H54 (cell line): ENCODE measurements at regions not wholly inside any gene's neighbourhood (a gene's known extent, or its start where the extent isn't known, plus 50 kb on each side); places are given as distances from the start of the nearest gene placed in this dataset.
"Not testable (repeated sequence)": the region's sequence is repeated elsewhere in the genome, so short reads cannot be mapped to it uniquely, and the experiment has no call there.

Source experiments
- DNase-seq: peaks from one replicate; pipeline ENCODE4 v3.0.0; 2011; ENCODE audit warnings: low spot score, mixed read lengths; ENCODE audit not compliant: insufficient read length
- FAIRE-seq: peaks from 3 replicates; lab custom pipeline; 2011; peaks lifted over from hg19 to GRCh38; lab: Jason Lieb, UNC
- POLR2A ChIP-seq: IDR thresholded peaks from 2 replicates; pipeline ENCODE4 v1.6.1; 2011; ENCODE audit warnings: low read depth, mild to moderate bottlenecking, low read length

DNA sequence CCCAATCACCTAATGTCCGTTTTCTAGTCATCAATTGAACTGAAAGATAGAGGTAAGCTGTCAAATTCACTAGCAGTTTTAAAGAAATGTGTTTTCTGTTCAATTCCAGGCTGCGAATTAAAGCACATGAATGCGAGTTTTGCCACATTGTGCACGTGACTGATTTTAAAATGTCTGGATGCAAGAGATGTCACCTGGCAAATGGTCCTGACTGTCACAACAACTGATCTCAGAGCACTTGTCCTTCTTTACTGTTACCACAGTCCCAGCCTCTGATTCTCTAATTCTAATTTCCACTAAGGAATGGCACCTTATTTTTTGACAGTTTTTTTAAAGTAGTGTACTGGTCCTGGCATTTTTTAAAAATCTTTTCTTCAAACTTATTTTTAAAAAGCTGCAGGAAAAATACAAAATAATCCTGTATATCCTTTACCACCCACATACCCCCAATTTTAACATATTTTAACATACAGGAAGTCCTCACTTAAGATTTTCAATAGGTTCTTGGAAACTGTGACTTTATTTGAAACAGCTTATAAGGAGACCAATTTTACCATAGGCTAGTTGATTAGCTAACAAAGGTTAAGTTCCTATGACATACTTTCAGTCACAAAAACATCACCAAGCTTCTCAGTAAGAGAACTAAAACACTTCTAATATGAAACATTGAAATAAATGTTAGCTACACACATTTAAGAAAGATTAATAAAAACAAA lies 1364.3 kb downstream of the EFNA5 start:
- no peak for DNase-seq
- no peak for FAIRE-seq
- TF ChIP-seq POLR2A: no peak

DNA sequence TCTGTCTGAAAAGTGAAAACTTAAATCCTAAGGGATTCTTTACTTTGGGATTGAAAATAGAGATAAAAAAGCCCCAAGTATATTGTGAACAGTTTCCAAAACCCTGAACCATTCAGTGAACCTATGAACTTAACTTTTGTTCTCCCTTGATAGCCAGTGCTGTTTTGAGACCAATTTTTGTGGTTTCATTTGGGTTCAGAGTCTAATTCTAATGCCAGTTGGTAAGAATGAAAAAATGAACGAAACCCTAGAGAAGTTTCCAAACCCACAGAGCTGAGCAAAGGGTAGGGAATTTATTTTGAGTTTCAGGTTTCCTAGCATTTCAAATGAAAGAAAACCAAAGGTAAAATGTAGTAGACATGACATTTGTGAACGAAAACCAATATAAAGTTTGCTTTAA lies 1366.8 kb downstream of the EFNA5 start:
- no peak for TF ChIP-seq POLR2A
- FAIRE-seq (no peak), DNase-seq (no peak)

DNA sequence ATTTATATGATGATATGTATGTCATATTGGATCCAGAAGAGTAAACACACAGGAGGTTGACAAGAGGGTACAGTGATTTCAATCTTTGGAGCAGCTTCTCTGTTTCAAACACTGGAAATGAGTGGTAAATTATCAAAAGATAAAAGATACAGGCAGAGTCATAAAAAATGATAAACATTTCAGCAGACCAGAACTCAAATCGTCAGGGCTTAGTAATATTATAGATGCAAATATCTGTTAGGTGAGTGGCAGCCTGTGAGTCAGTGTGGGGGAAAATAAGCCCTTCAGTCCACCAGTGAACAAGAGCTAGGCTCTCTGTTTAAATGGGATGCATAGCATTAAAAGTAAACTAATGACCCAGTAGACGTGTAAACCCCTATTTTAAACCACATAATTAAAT lies 1378.1 kb downstream of the EFNA5 start:
- DNase-seq (no peak), FAIRE-seq (peak; percentile 87)
- no peak for TF ChIP-seq POLR2A

DNA sequence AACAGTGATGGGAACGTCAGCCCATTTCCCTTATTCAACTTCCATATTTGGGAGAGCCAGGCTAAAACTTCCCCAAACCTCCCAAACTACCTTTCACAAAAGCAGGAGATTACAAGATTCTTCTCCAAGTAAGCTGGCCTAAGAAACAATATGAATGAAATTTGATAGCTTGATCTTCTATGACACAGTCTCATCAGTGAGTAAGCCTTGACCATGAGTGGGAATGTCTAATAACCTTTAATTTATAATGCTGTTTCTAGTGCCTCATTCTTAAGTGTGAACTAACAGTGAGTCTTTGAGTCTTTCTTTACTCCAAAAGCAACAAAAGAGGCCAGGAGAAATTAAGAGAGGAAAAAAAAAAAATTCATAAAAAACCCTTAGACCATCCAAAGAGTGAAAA lies 1379.9 kb downstream of the EFNA5 start:
- no peak for TF ChIP-seq POLR2A
- peak; percentile 85 for FAIRE-seq

DNA sequence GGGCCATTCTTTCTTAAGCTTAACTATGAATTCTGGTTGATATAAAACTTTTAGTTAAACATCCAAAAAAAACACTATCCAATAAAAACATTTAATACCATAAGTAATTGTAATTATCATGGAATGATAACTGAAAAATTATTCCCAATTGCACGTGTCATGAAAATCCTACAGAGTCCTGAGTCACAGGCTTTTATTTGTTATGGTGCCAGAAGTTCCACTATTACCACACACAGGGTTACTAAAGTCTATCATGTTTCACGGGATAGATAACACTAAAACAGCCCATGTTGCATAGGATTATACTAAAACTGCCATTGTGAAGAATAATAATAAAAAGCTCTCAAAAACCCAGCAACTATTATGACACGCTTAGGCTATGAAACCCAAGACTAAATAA lies 1381.8 kb downstream of the EFNA5 start:
- DNase-seq (no peak), FAIRE-seq (no peak)
- TF ChIP-seq POLR2A: no peak

More for the DNA sequence above, 1379.9 kb downstream of the EFNA5 start:
- DNase-seq: no peak

DNA sequence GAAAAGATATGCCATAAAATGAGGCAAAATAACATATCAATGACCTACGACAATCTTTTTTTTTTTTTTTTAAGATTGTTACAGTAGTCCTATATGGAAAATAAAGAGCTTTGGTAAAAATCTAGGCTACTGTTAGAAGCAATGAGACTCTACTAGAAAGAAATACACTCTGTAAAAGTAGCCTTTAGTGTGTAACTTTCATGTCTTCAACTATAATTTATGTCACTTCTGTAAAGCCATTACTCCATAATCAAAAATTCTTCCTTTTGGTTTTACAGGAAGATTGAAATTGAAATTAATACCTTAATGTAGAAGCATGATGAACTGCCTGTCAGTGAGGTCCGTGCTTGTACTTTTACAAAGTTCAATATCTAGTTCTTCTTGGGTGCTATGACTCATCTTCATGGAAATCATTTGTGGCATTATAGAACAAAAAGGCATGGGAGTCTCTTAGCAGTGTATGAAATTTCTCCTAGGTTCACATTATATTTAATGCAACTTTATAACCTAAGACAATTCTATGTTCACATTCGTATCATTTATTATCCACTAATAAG lies 1393.1 kb downstream of the EFNA5 start:
- FAIRE-seq (no peak), DNase-seq (no peak)
- TF ChIP-seq POLR2A: no peak

DNA sequence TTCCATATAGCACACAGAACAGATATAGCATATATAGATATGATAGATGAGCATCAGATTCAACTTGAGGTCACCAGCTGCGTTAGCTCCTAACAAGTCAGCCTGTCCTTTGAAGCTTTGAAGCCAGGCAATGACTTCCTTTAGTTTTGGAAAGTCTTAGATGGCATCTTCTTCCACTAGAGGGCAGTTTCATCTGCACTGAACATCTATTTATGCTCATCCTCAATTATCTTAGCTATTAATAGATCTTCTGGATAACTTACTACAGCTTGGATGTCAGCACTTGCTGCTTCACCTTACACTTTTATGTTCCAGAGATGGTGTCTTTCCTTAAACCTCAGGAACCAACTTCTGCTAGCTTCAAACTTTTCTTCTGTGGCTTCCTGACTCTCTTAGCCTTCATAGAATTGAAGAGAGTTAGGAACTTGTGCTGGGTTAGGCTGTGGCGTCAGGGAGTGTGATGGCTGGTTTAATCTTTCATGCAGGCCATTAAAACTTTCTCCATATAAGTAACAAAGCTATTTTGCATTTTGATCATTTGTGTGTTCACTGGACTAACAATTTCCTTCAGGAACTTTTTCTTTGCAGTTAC lies 1401.4 kb downstream of the EFNA5 start:
- FAIRE-seq: peak; percentile 71
- no peak for DNase-seq
- no peak for TF ChIP-seq POLR2A

DNA sequence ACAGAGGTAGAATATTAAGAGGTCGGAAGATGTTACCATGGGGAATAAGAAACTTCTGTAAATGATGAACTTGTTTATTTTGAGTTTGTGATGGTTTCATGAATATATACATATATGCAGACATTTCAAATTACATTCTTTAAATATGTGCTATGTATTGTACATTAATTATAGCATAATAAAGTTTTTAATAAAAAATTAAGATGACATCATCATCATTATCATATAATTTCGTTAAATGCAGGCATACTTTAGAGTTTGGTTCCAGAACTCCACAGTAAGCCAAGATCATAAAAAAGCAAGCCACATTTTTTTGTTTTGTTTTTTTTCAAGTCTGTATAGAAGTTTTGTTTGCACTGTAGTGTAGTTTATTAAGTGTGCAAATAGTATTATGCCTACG lies 1403.5 kb downstream of the EFNA5 start:
- FAIRE-seq (no peak), DNase-seq (no peak)
- no peak for TF ChIP-seq POLR2A

DNA sequence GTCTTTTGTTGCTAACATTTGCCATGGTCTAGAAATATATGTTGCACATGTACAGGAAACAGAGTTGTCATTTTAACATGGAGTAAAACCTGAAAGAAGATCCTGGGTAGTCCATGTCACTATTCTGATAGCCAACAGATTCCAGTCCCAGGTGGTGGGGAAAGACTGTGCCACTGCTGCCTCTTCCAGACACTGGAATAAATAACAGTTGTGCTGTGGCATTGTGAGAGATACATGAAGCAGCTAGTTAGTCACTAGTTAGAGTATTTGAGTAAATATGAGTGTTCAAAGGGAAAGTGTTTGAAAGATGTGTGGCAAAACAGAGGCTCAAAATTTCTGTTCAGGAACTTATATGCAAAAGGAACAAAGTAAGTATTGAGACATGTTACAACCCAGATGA lies 1408.3 kb downstream of the EFNA5 start:
- DNase-seq: no peak
- no peak for TF ChIP-seq POLR2A
- peak; percentile 76 for FAIRE-seq

DNA sequence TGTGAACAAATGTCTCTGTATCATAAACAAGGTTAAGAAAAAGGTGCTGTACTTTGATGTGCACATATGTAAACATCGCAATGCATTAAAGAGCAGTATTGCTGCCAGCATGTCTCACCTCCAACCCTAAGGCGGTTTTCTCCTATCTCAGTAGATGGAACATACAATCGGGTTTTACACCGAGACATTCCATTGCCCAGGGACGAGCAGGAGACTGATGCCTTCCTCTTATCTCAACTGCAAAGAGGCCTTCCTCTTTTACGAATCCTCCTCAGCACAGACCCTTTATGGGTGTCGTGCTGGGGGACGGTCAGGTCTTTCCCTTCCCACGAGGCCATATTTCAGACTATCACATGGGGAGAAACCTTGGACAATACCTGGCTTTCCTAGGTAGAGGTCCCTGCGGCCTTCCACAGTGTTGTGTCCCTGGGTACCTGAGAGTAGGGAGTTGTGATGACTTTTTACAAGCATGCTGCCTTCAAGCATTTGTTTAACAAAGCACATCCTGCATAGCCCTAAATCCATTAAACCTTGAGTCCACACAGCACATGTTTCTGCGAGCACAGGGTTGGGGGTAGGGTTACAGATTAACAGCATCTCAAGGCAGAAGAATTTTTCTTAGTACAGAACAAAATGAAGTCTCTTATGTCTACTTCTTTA lies 1411.2 kb downstream of the EFNA5 start:
- FAIRE-seq, DNase-seq: not testable (repeated sequence)

DNA sequence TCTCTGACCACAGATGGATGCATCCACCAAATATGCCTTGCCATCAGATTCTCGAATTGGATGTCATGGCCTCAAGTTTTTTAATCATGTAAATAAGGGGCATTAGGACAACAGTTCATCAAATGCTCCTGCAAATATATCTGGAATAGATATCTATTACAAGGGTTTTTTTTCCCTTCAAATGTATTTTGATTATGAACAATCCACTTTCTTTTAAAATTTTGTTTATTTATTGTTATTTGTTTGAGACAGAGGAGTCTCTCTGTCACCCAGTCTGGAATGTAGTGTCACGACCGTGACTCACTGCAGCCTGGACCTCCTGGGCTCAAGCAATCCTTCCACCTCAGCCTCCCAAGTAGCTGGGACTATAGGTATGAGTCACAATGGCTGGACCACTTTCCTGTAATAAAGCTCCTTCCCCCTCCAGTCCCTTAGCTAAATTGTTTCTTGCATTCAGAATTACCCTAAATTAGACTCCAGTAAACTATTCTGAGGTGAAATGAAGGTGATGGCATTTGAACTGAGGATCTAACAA lies 1412.1 kb downstream of the EFNA5 start:
- TF ChIP-seq POLR2A: no peak
- DNase-seq (peak; percentile 17), FAIRE-seq (peak; percentile 93)

DNA sequence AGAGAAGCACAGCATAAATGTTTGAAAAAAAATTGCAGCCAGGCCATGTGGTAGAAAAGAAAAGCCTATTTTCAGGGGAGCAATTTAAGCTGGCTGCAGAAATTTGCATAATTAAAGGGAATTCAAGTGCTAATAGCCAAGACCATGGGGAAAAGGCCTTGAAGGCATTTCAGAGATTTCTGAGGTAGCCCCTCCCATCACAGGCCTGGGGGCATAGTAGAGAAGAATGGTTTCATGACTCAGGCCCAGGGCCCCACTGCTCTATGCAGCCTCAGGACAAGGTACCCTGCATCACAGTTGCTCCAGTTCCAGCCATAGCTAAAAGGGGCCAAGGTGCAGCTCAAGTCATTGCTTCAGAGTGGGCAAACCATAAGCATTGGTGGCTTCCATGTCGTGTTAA lies 1416.0 kb downstream of the EFNA5 start:
- DNase-seq (no peak), FAIRE-seq (no peak)
- no peak for TF ChIP-seq POLR2A

DNA sequence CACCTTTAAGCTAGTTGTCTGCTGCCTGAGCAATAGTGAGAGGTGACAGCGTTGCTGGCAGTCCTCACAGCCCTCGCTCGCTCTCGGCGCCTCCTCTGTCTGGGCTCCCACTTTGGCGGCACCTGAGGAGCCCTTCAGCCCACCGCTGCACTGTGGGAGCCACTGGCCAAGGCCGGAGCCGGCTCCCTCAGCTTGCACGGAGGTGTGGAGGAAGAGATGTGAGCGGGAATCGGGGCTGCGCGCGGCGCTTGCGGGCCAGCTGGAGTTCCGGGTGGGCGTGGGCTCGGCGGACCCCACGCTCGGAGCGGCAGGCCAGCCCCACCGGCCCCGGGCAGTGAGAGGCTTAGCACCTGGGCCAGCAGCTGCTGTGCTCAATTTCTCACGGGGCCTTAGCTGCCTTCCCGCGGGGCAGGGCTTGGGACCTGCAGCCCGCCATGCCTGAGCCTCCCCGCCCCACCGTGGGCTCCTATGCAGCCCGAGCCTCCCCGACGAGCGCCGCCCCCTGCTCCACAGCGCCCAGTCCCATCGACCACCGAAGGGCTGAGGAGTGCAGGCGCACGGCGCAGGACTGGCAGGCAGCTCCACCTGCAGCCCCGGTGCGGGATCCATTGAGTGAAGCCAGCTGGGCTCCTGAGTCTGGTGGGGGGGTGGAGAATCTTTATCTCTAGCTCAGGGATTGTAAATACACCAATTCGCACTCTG lies 1424.5 kb downstream of the EFNA5 start:
- not testable (repeated sequence) for DNase-seq, FAIRE-seq

DNA sequence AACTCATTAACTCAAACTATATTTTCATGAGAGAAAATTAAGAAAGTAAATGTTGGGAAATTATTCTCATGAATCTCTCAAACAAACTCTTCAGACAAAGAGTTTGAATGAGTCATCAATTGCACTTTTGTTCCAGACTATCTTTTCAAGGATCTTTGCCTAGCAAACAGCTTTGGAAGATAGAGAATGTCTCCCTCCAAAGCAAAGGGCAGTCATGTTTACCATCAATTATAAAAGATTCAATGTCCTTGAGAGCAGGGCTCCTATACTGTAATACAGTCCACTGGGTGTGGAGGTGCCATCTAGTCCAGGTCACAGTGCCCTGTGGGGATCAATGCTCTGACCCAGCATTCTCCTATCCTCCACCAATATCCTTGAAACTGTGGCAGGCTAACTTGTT lies 1429.3 kb downstream of the EFNA5 start:
- FAIRE-seq (peak; percentile 43), DNase-seq (no peak)
- no peak for TF ChIP-seq POLR2A
